Effector CD8-positive, alpha-beta T cell (primary cell): ENCODE measurements at regions not wholly inside any gene's neighbourhood (a gene's known extent, or its start where the extent isn't known, plus 50 kb on each side); places are given as distances from the start of the nearest gene placed in this dataset.
A peak's percentile ranks its signal among the peaks of the same experiment; 100 is the strongest.

Source experiments
- DNase-seq: peaks from one replicate; lab custom pipeline; 2025; lab: John Stamatoyannopoulos, UW

- no peak for DNase-seq
These were observed 342.8 kb downstream of the MTX2 start for GRCh38 chr2:176612036-176612435.

GRCh38 chr2:176612736-176613135 lies 343.5 kb downstream of the MTX2 start:
- no peak for DNase-seq

- no peak for DNase-seq
These were observed 344.2 kb downstream of the MTX2 start for GRCh38 chr2:176613323-176613987.

- no peak for DNase-seq
These were observed 344.8 kb downstream of the MTX2 start for GRCh38 chr2:176614049-176614448.

GRCh38 chr2:176614930-176615329 lies 345.7 kb downstream of the MTX2 start:
- no peak for DNase-seq

- no peak for DNase-seq
These were observed 350.3 kb downstream of the MTX2 start for GRCh38 chr2:176619504-176619903.

GRCh38 chr2:176621350-176621749 lies 352.1 kb downstream of the MTX2 start:
- no peak for DNase-seq

GRCh38 chr2:176622792-176623191 lies 353.6 kb downstream of the MTX2 start:
- DNase-seq, result no peak

- no peak for DNase-seq
These were observed 357.6 kb downstream of the MTX2 start for GRCh38 chr2:176626796-176627195.

- DNase-seq, result no peak
These were observed 359.2 kb downstream of the MTX2 start for GRCh38 chr2:176628438-176628837.

GRCh38 chr2:176633754-176634153 lies 364.5 kb downstream of the MTX2 start:
- DNase-seq, result no peak

- no peak for DNase-seq
These were observed 367.2 kb downstream of the MTX2 start for GRCh38 chr2:176636401-176636800.

GRCh38 chr2:176637142-176637485 lies 367.9 kb downstream of the MTX2 start:
- no peak for DNase-seq

- no peak for DNase-seq
These were observed 368.4 kb downstream of the MTX2 start for GRCh38 chr2:176637486-176638166.

GRCh38 chr2:176638167-176639015 lies 369.1 kb downstream of the MTX2 start:
- peak; percentile 32 for DNase-seq

- no peak for DNase-seq
These were observed 369.7 kb downstream of the MTX2 start for GRCh38 chr2:176639016-176639343.

- no peak for DNase-seq
These were observed 370.4 kb downstream of the MTX2 start for GRCh38 chr2:176639671-176640070.

- no peak for DNase-seq
These were observed 372.2 kb downstream of the MTX2 start for GRCh38 chr2:176641436-176641835.

GRCh38 chr2:176642074-176642473 lies 372.8 kb downstream of the MTX2 start:
- no peak for DNase-seq

- DNase-seq, result no peak
These were observed 374.4 kb downstream of the MTX2 start for GRCh38 chr2:176643646-176644045.

- no peak for DNase-seq
These were observed 376.3 kb downstream of the MTX2 start for GRCh38 chr2:176645494-176645893.

- DNase-seq, result no peak
These were observed 376.9 kb downstream of the MTX2 start for GRCh38 chr2:176646033-176646615.
